ENCODE measurements at regions not wholly inside any gene's neighbourhood (a gene's known extent, or its start where the extent isn't known, plus 50 kb on each side); places are given as distances from the start of the nearest gene placed in this dataset.

- TF ChIP-seq CTCF (IDR thresholded peaks at IDR 0.05; ENCODE audit: control extremely low read depth in 1 of 3, insufficient read depth in 1 of 3, low read depth in 1 of 3, low read length in 3 of 3), result no peak
- no peak for TF ChIP-seq RFX5 (IDR thresholded peaks at IDR 0.05; ENCODE audit: borderline replicate concordance, low read depth, low read length)
- TF ChIP-seq MAX (IDR thresholded peaks at IDR 0.05), result no peak
- TF ChIP-seq POLR2A (IDR thresholded peaks at IDR 0.05; ENCODE audit: control extremely low read depth in 1 of 2, low read depth in 2 of 2, low read length in 2 of 2), result no peak
- TF ChIP-seq PHF8 (conservative IDR thresholded peaks at IDR 0.05; ENCODE audit: low read depth, low read length), result no peak
- no peak for TF ChIP-seq EZH2 (IDR thresholded peaks at IDR 0.05; ENCODE audit: low read depth, low read length, severe bottlenecking)
- no peak for TF ChIP-seq JUND (IDR thresholded peaks at IDR 0.05; ENCODE audit: low read length)
- TF ChIP-seq CEBPB (IDR thresholded peaks at IDR 0.05; ENCODE audit: low read depth, low read length), result no peak
- no peak for TF ChIP-seq TAF7 (optimal IDR thresholded peaks at IDR 0.05; ENCODE audit: borderline replicate concordance, low read depth, low read length)
- no peak for TF ChIP-seq SAP30 (IDR thresholded peaks at IDR 0.05; ENCODE audit: insufficient read depth, insufficient replicate concordance, low read length)
Observed at GRCh38 chr15:70502529-70502928, 260.8 kb downstream of the UACA start.

Measured in H1 (cell line).